Fibroblast of lung (primary cell): ENCODE measurements at regions not wholly inside any gene's neighbourhood (a gene's known extent, or its start where the extent isn't known, plus 50 kb on each side); places are given as distances from the start of the nearest gene placed in this dataset.

Experiments used
- DNase-seq, 2 donors: peaks; one replicate each; pipeline versions ENCODE4 v3.0.0 to v3.0.0-alpha.2; 2010; ENCODE audit warnings: low read depth in 2 of 2
- H2AFZ ChIP-seq: 2 replicates; pipeline ENCODE4 v1.5.1; 2012; ENCODE audit warnings: low read length, control low read depth, inconsistent platforms
- H3K27ac ChIP-seq: 2 replicates; pipeline ENCODE4 v1.5.1; 2011; ENCODE audit warnings: low read length, control low read depth; ENCODE audit not compliant: insufficient read depth
- H3K27me3 ChIP-seq: 2 replicates; pipeline ENCODE4 v1.5.1; 2011; ENCODE audit warnings: mild to moderate bottlenecking, low read length; ENCODE audit not compliant: control insufficient read depth, insufficient read depth
- H3K36me3 ChIP-seq: 2 replicates; pipeline ENCODE4 v1.5.1; 2011; ENCODE audit warnings: low read length; ENCODE audit not compliant: control insufficient read depth, insufficient read depth
- H3K4me1 ChIP-seq: 2 replicates; pipeline ENCODE4 v1.5.1; 2011; ENCODE audit warnings: low read length; ENCODE audit not compliant: control insufficient read depth, insufficient read depth; ENCODE audit errors: extremely low read depth
- H3K4me2 ChIP-seq: 2 replicates; pipeline ENCODE4 v1.5.1; 2011; ENCODE audit warnings: low read length, control low read depth; ENCODE audit not compliant: insufficient read depth; ENCODE audit errors: extremely low read depth
- H3K4me3 ChIP-seq, 4 experiments: fragments of 200-600 bp in 1 of 4; sonication (generic) in 1 of 4; replicated peaks in 1 of 4; 2 replicates each; pipeline ENCODE4 v1.5.1; 2011 to 2016; ENCODE audit warnings: low read length in 4 of 4, low read depth in 3 of 4, mild to moderate bottlenecking in 3 of 4, control low read depth in 2 of 4, inconsistent platforms in 1 of 4, mixed read lengths in 1 of 4; ENCODE audit not compliant: insufficient read depth in 1 of 4; ENCODE audit errors: control extremely low read depth in 1 of 4
- H3K79me2 ChIP-seq: 2 replicates; pipeline ENCODE4 v1.5.1; 2012; ENCODE audit warnings: mild to moderate bottlenecking, low read length, inconsistent platforms; ENCODE audit not compliant: control insufficient read depth, insufficient read depth
- H3K9ac ChIP-seq: 2 replicates; pipeline ENCODE4 v1.5.1; 2011; ENCODE audit warnings: mild to moderate bottlenecking, low read length, control low read depth; ENCODE audit not compliant: insufficient read depth
- H3K9me3 ChIP-seq: 2 replicates; pipeline ENCODE4 v1.5.1; 2012; ENCODE audit warnings: low read depth, low read length; ENCODE audit not compliant: control insufficient read depth, insufficient read depth
- H4K20me1 ChIP-seq: 2 replicates; pipeline ENCODE4 v1.5.1; 2011; ENCODE audit warnings: low read length; ENCODE audit not compliant: control insufficient read depth, insufficient read depth; ENCODE audit errors: extremely low read depth
- CTCF ChIP-seq, 2 donors: IDR thresholded peaks in 1 of 2; conservative IDR thresholded peaks in 1 of 2; 1 replicate in 1 of 2; 2 replicates in 1 of 2; pipeline ENCODE4 v1.5.1; 2011 to 2012; ENCODE audit warnings: low read length in 2 of 2, control low read depth in 1 of 2, inconsistent platforms in 1 of 2, low read depth in 1 of 2, mild to moderate bottlenecking in 1 of 2
- EZH2 ChIP-seq: IDR thresholded peaks from 2 replicates; pipeline ENCODE4 v1.5.1; 2012; ENCODE audit warnings: low read length, control low read depth, mild to moderate bottlenecking; ENCODE audit errors: missing control alignments

GRCh38 chr2:26530696-26531095, 52.8 kb upstream of the OTOF start:
- Histone ChIP-seq H3K4me1 (no peaks in the 10 kb centered on the region), H3K79me2 (no peaks in the 10 kb centered on the region), H3K4me3 (no peak overlapping the region), H3K9me3 (no peaks in the 10 kb centered on the region), H3K9ac (no peak overlapping the region), H4K20me1 (no peaks in the 10 kb centered on the region), H2AFZ (no peak overlapping the region), H3K36me3 (no peaks in the 10 kb centered on the region), H3K4me2 (no peak overlapping the region), H3K27ac (no peak overlapping the region), H3K27me3 (peaks cover 17% of the 10 kb centered on the region)
- DNase-seq: peak in 1 of 2 donors; percentile 76
- TF ChIP-seq EZH2 (no peak), CTCF (conservative IDR thresholded peaks at IDR 0.05 in 1 of 2, IDR thresholded peaks at IDR 0.05 in 1 of 2; ENCODE audit: low read depth in 1 of 2, low read length in 2 of 2) (no peak)

- no peak overlapping the region for H2AFZ ChIP-seq
- no peak for DNase-seq
- no peaks in the 10 kb centered on the region for H3K79me2 ChIP-seq
- no peaks in the 10 kb centered on the region for H4K20me1 ChIP-seq
- no peaks in the 10 kb centered on the region for H3K4me1 ChIP-seq
- H3K4me3 ChIP-seq: no peak overlapping the region
- H3K4me2 ChIP-seq: no peak overlapping the region
- TF ChIP-seq EZH2: no peak
- TF ChIP-seq CTCF (conservative IDR thresholded peaks at IDR 0.05 in 1 of 2, IDR thresholded peaks at IDR 0.05 in 1 of 2; ENCODE audit: low read depth in 1 of 2, low read length in 2 of 2): no peak
- H3K27ac ChIP-seq: no peak overlapping the region
- H3K9ac ChIP-seq: no peak overlapping the region
- no peaks in the 10 kb centered on the region for H3K9me3 ChIP-seq
- H3K27me3 ChIP-seq: peaks cover 17% of the 10 kb centered on the region
- H3K36me3 ChIP-seq: no peaks in the 10 kb centered on the region
These were observed 52.3 kb upstream of the OTOF start for GRCh38 chr2:26530240-26530540.

- no peaks in the 10 kb centered on the region for H3K79me2 ChIP-seq
- H3K27me3 ChIP-seq: peaks cover 17% of the 10 kb centered on the region
- no peaks in the 10 kb centered on the region for H3K4me1 ChIP-seq
- no peaks in the 10 kb centered on the region for H4K20me1 ChIP-seq
- no peaks in the 10 kb centered on the region for H3K36me3 ChIP-seq
- no peak overlapping the region for H2AFZ ChIP-seq
- no peak overlapping the region for H3K27ac ChIP-seq
- TF ChIP-seq EZH2 (no peak), CTCF (conservative IDR thresholded peaks at IDR 0.05 in 1 of 2, IDR thresholded peaks at IDR 0.05 in 1 of 2; ENCODE audit: low read depth in 1 of 2, low read length in 2 of 2) (no peak)
- no peak overlapping the region for H3K4me2 ChIP-seq
- no peak overlapping the region for H3K9ac ChIP-seq
- no peaks in the 10 kb centered on the region for H3K9me3 ChIP-seq
- H3K4me3 ChIP-seq: no peak overlapping the region
- DNase-seq: peak in 1 of 2 donors; percentile 51
These were observed 51.7 kb upstream of the OTOF start for GRCh38 chr2:26529406-26530239.
